ENCODE measurements at regions not wholly inside any gene's neighbourhood (a gene's known extent, or its start where the extent isn't known, plus 50 kb on each side); places are given as distances from the start of the nearest gene placed in this dataset.

GRCh38 chr6:147109707-147110106 is 94.5 kb upstream of the STXBP5 start:
- no peak overlapping the region for H2AFZ ChIP-seq (ENCODE audit: insufficient read depth, low read depth, low read length, poor library complexity, severe bottlenecking)
- Mint-ChIP-seq H3K27ac (no peak overlapping the region), H3K9me3 (ENCODE audit: insufficient read depth) (no peaks in the 10 kb centered on the region), H3K27me3 (peaks cover 6% of the 10 kb centered on the region), H3K4me3 (no peak overlapping the region), H3K4me1 (no peaks in the 10 kb centered on the region)
- no peaks in the 10 kb centered on the region for H3K4me1 ChIP-seq (ENCODE audit: control insufficient read depth in 2 of 2, insufficient read depth in 2 of 2, low read length in 2 of 2)
- no peak overlapping the region for H3K27ac ChIP-seq (ENCODE audit: low read length in 2 of 2)
- intact Hi-C loops (cut with micrococcal nuclease): no loop called here
- H3K27me3 ChIP-seq (replicated peaks in 1 of 4; ENCODE audit: control extremely low read depth in 1 of 4, control insufficient read depth in 3 of 4, insufficient read depth in 4 of 4, low read length in 3 of 4): no peaks in the 10 kb centered on the region
- no peaks in the 10 kb centered on the region for H3K79me2 ChIP-seq (ENCODE audit: control insufficient read depth, insufficient read depth, low read length)
- no peak for ATAC-seq (ENCODE audit: low read depth)
- no peaks in the 10 kb centered on the region for H3K36me3 ChIP-seq (replicated peaks in 1 of 2; ENCODE audit: control extremely low read depth in 1 of 2, control insufficient read depth in 1 of 2, extremely low read depth in 1 of 2, insufficient read depth in 2 of 2, low read length in 1 of 2)
- no peak for TF ChIP-seq EZH2 (IDR thresholded peaks at IDR 0.05; ENCODE audit: borderline replicate concordance, insufficient read depth, low read depth, low read length, poor library complexity, severe bottlenecking)
- TF ChIP-seq CTCF (IDR thresholded peaks at IDR 0.05): no peak
- DNase-seq: no peak
- no peaks in the 10 kb centered on the region for H3K9me3 ChIP-seq (ENCODE audit: control extremely low read depth in 1 of 3, control insufficient read depth in 2 of 3, insufficient read depth in 1 of 3, low read length in 2 of 3)
- no peak overlapping the region for H3K9ac ChIP-seq (ENCODE audit: low read length)
- ChIA-PET POLR2A (no interaction called here), CTCF (no interaction called here)
- no peaks in the 10 kb centered on the region for H4K20me1 ChIP-seq (ENCODE audit: control insufficient read depth, insufficient read depth, low read length, poor library complexity, severe bottlenecking)
- H3K4me3 ChIP-seq (ENCODE audit: control extremely low read depth in 1 of 5, extremely low read depth in 1 of 5, insufficient read depth in 1 of 5, low read depth in 2 of 5, low read length in 4 of 5): no peak overlapping the region
- WGBS (ENCODE audit: insufficient coverage): no CpG with 5 or more reads among the region's 4 CpGs
- H3K4me2 ChIP-seq (replicated peaks; ENCODE audit: low read depth, low read length, poor library complexity, severe bottlenecking): no peak overlapping the region

DNA sequence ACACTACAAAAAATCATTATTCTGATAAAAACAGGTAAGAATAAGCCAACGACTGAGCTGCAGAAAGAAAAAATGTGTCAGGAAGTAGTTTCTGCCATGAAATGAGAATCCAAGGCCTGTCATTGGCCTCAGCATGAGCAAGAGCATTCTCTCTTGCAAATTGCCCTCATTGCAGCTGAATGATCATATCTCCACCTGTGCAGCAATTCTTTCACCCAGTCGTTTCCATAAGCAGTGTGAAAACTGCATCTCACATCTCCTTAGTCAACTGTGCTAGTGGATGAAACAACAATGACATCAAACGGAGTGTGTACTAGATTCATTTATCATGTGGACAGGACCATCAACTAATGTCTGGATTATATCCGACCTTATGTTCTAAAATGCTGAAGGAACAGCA is 88.2 kb upstream of the STXBP5 start:
- Histone ChIP-seq H3K4me1 (ENCODE audit: control insufficient read depth in 2 of 2, insufficient read depth in 2 of 2, low read length in 2 of 2) (no peaks in the 10 kb centered on the region), H3K4me3 (ENCODE audit: control extremely low read depth in 1 of 5, extremely low read depth in 1 of 5, insufficient read depth in 1 of 5, low read depth in 2 of 5, low read length in 4 of 5) (no peak overlapping the region), H3K36me3 (replicated peaks in 1 of 2; ENCODE audit: control extremely low read depth in 1 of 2, control insufficient read depth in 1 of 2, extremely low read depth in 1 of 2, insufficient read depth in 2 of 2, low read length in 1 of 2) (no peaks in the 10 kb centered on the region), H2AFZ (ENCODE audit: insufficient read depth, low read depth, low read length, poor library complexity, severe bottlenecking) (no peak overlapping the region), H3K27me3 (replicated peaks in 1 of 4; ENCODE audit: control extremely low read depth in 1 of 4, control insufficient read depth in 3 of 4, insufficient read depth in 4 of 4, low read length in 3 of 4) (peaks cover 0 to 6% (median 0%) of the 10 kb centered on the region in 4 experiments), H3K9ac (ENCODE audit: low read length) (no peak overlapping the region), H3K27ac (ENCODE audit: low read length in 2 of 2) (no peak overlapping the region), H3K79me2 (ENCODE audit: control insufficient read depth, insufficient read depth, low read length) (no peaks in the 10 kb centered on the region), H3K9me3 (ENCODE audit: control extremely low read depth in 1 of 3, control insufficient read depth in 2 of 3, insufficient read depth in 1 of 3, low read length in 2 of 3) (no peaks in the 10 kb centered on the region), H4K20me1 (ENCODE audit: control insufficient read depth, insufficient read depth, low read length, poor library complexity, severe bottlenecking) (no peaks in the 10 kb centered on the region), H3K4me2 (replicated peaks; ENCODE audit: low read depth, low read length, poor library complexity, severe bottlenecking) (no peak overlapping the region)
- Mint-ChIP-seq H3K9me3 (ENCODE audit: insufficient read depth) (peaks cover 4% of the 10 kb centered on the region), H3K4me3 (no peak overlapping the region), H3K27me3 (peaks cover 17% of the 10 kb centered on the region), H3K4me1 (no peaks in the 10 kb centered on the region), H3K27ac (no peak overlapping the region)
- TF ChIP-seq EZH2 (IDR thresholded peaks at IDR 0.05; ENCODE audit: borderline replicate concordance, insufficient read depth, low read depth, low read length, poor library complexity, severe bottlenecking): no peak
- no peak for TF ChIP-seq CTCF (IDR thresholded peaks at IDR 0.05)
- 73% methylated on average over 3 of the region's 4 CpGs for WGBS (ENCODE audit: insufficient coverage)
- intact Hi-C loops (cut with micrococcal nuclease): no loop called here
- ChIA-PET POLR2A (no interaction called here), CTCF (no interaction called here)
- ATAC-seq (ENCODE audit: low read depth) (no peak), DNase-seq (no peak)

Data from B cell (primary cell).